ENCODE measurements at regions not wholly inside any gene's neighbourhood (a gene's known extent, or its start where the extent isn't known, plus 50 kb on each side); places are given as distances from the start of the nearest gene placed in this dataset.
"Not testable (repeated sequence)": the region's sequence is repeated elsewhere in the genome, so short reads cannot be mapped to it uniquely, and the experiment has no call there.

- Mint-ChIP-seq H3K27ac (ENCODE audit: unreplicated experiment) (no peak overlapping the region), H3K27me3 (ENCODE audit: unreplicated experiment) (no peaks in the 10 kb centered on the region), H3K4me3 (ENCODE audit: unreplicated experiment) (no peak overlapping the region), H3K4me1 (ENCODE audit: unreplicated experiment) (no peaks in the 10 kb centered on the region), H3K9me3 (ENCODE audit: unreplicated experiment) (no peaks in the 10 kb centered on the region), H3K36me3 (ENCODE audit: unreplicated experiment) (no peaks in the 10 kb centered on the region)
- DNase-seq (ENCODE audit: extremely low spot score, unreplicated experiment) = no peak
- TF ChIP-seq CTCF (IDR thresholded peaks at IDR 0.05) = no peak
Observed at GRCh38 chr3:15899388-15899787, 101.6 kb upstream of the ANKRD28 start.

GRCh38 chr3:15903164-15903563 lies 105.4 kb upstream of the ANKRD28 start:
- H3K36me3 Mint-ChIP-seq (ENCODE audit: unreplicated experiment) = no peaks in the 10 kb centered on the region
- no peak overlapping the region for H3K4me3 Mint-ChIP-seq (ENCODE audit: unreplicated experiment)
- H3K27me3 Mint-ChIP-seq (ENCODE audit: unreplicated experiment) = no peaks in the 10 kb centered on the region
- H3K4me1 Mint-ChIP-seq (ENCODE audit: unreplicated experiment) = no peaks in the 10 kb centered on the region
- DNase-seq (ENCODE audit: extremely low spot score, unreplicated experiment) = no peak
- TF ChIP-seq CTCF (IDR thresholded peaks at IDR 0.05) = no peak
- H3K9me3 Mint-ChIP-seq (ENCODE audit: unreplicated experiment) = no peaks in the 10 kb centered on the region
- H3K27ac Mint-ChIP-seq (ENCODE audit: unreplicated experiment) = no peak overlapping the region

GRCh38 chr3:15903759-15904720 lies 106.3 kb upstream of the ANKRD28 start:
- no peak for TF ChIP-seq CTCF (IDR thresholded peaks at IDR 0.05)
- DNase-seq (ENCODE audit: extremely low spot score, unreplicated experiment) = no peak
- Mint-ChIP-seq H3K27ac (ENCODE audit: unreplicated experiment) (no peak overlapping the region), H3K4me3 (ENCODE audit: unreplicated experiment) (no peak overlapping the region), H3K36me3 (ENCODE audit: unreplicated experiment) (no peaks in the 10 kb centered on the region), H3K27me3 (ENCODE audit: unreplicated experiment) (no peaks in the 10 kb centered on the region), H3K4me1 (ENCODE audit: unreplicated experiment) (no peaks in the 10 kb centered on the region), H3K9me3 (ENCODE audit: unreplicated experiment) (no peaks in the 10 kb centered on the region)

- DNase-seq (ENCODE audit: extremely low spot score, unreplicated experiment) = no peak
- Mint-ChIP-seq H3K4me3 (ENCODE audit: unreplicated experiment) (no peak overlapping the region), H3K4me1 (ENCODE audit: unreplicated experiment) (no peaks in the 10 kb centered on the region), H3K27ac (ENCODE audit: unreplicated experiment) (no peak overlapping the region), H3K36me3 (ENCODE audit: unreplicated experiment) (no peaks in the 10 kb centered on the region), H3K27me3 (ENCODE audit: unreplicated experiment) (peaks cover 3% of the 10 kb centered on the region), H3K9me3 (ENCODE audit: unreplicated experiment) (no peaks in the 10 kb centered on the region)
- TF ChIP-seq CTCF (IDR thresholded peaks at IDR 0.05) = no peak
Observed at GRCh38 chr3:15905041-15905440, 107.3 kb upstream of the ANKRD28 start.

- not testable (repeated sequence) for H3K4me1 Mint-ChIP-seq (ENCODE audit: unreplicated experiment); H3K27ac Mint-ChIP-seq (ENCODE audit: unreplicated experiment); H3K4me3 Mint-ChIP-seq (ENCODE audit: unreplicated experiment)
Observed at GRCh38 chr3:15907403-15907802, 109.6 kb upstream of the ANKRD28 start.

More at GRCh38 chr3:15907403-15907802, 109.6 kb upstream of the ANKRD28 start:
- H3K27me3 Mint-ChIP-seq (ENCODE audit: unreplicated experiment) = peaks cover 11% of the 10 kb centered on the region
- not testable (repeated sequence) for DNase-seq (ENCODE audit: extremely low spot score, unreplicated experiment); H3K36me3 Mint-ChIP-seq (ENCODE audit: unreplicated experiment)
- peaks cover 17% of the 10 kb centered on the region for H3K9me3 Mint-ChIP-seq (ENCODE audit: unreplicated experiment)
